K562 (cell line): ENCODE measurements at regions not wholly inside any gene's neighbourhood (a gene's known extent, or its start where the extent isn't known, plus 50 kb on each side); places are given as distances from the start of the nearest gene placed in this dataset.

Experiments used
- ATAC-seq: fragments of 200-7000 bp; cut with Tn5 transposase; 3 replicates; pipeline ENCODE4 v1.9.1; 2020; ENCODE audit warnings: moderate library complexity
- BruUV-seq: library from RNA; stranded (reverse); fragments of 400-500 nt; replicated peaks from 2 replicates; lab custom pipeline; 2021; lab: Mats Ljungman, UMichigan
- CTCF ChIA-PET: fragments of 300-600 bp; formaldehyde crosslinking; extraction: SDS; loops from one replicate; lab custom pipeline; 2021; ENCODE audit warnings: low intra/inter-chr PET ratio; lab: Yijun Ruan, JAX
- POLR2A ChIA-PET: fragments of 300-600, 350-650 bp; sonication (Branson Sonifier 250); formaldehyde crosslinking; extraction: SDS; loops from one replicate; lab custom pipeline; 2021; ENCODE audit warnings: antibody characterized with exemption, inconsistent platforms; lab: Yijun Ruan, JAX
- DNase-seq, 4 experiments: peaks; one replicate each; pipeline versions ENCODE4 v3.0.0 to v3.0.0-alpha.2; 2011 to 2018; ENCODE audit warnings: low spot score in 3 of 4, mixed read lengths in 3 of 4; ENCODE audit errors: extremely low read depth in 1 of 4
- FAIRE-seq: peaks from 2 replicates; lab custom pipeline; 2011; peaks lifted over from hg19 to GRCh38; lab: Jason Lieb, UNC
- H2AFZ ChIP-seq: 2 replicates; pipeline ENCODE4 v1.6.0; 2011; ENCODE audit warnings: low read depth, low read length, control low read depth, inconsistent platforms
- H3K27ac ChIP-seq: fragments of 200-600 bp; 3 replicates; pipeline ENCODE4 v1.8.0; 2011; ENCODE audit warnings: low read depth, mild to moderate bottlenecking, control low read depth, inconsistent platforms, low read length, moderate library complexity, mixed read lengths; ENCODE audit errors: extremely low read depth
- H3K27me3 ChIP-seq, 2 experiments: fragments of 300-600 bp in 1 of 2; 2 replicates in 1 of 2; 3 replicates in 1 of 2; pipeline versions ENCODE4 v1.6.0 to v1.8.0; 2011; ENCODE audit warnings: inconsistent platforms in 2 of 2, low read length in 2 of 2, mild to moderate bottlenecking in 1 of 2, mixed read lengths in 1 of 2, moderate library complexity in 1 of 2; ENCODE audit not compliant: control insufficient read depth in 2 of 2, insufficient read depth in 2 of 2
- H3K36me3 ChIP-seq: fragments of 300-600 bp; 3 replicates; pipeline ENCODE4 v1.8.0; 2011; ENCODE audit warnings: mild to moderate bottlenecking, low read length, inconsistent platforms; ENCODE audit not compliant: control insufficient read depth, insufficient read depth
- H3K4me1 ChIP-seq, 2 experiments: fragments of 200-600 bp in 1 of 2; replicated peaks in 1 of 2; 2 replicates in 1 of 2; 3 replicates in 1 of 2; pipeline versions ENCODE4 v1.5.1 to v1.8.0; 2011; ENCODE audit warnings: inconsistent platforms in 2 of 2, low read length in 2 of 2, mild to moderate bottlenecking in 1 of 2, mixed read lengths in 1 of 2, moderate library complexity in 1 of 2; ENCODE audit not compliant: control insufficient read depth in 2 of 2, insufficient read depth in 2 of 2
- H3K4me2 ChIP-seq: 2 replicates; pipeline ENCODE4 v1.6.1; 2011; ENCODE audit warnings: low read length, control low read depth, inconsistent platforms, mixed read lengths; ENCODE audit not compliant: insufficient read depth
- H3K4me3 ChIP-seq: fragments of 200-600 bp; sonication (generic), shearing (Covaris generic); 2 replicates; pipeline ENCODE4 v1.5.1; 2016; ENCODE audit warnings: control low read depth, inconsistent platforms
- H3K79me2 ChIP-seq: fragments of 200-600 bp; 3 replicates; pipeline ENCODE4 v1.8.0; 2011; ENCODE audit warnings: low read length, inconsistent platforms; ENCODE audit not compliant: control insufficient read depth, insufficient read depth
- H3K9ac ChIP-seq, 2 experiments: 2 replicates each; pipeline versions ENCODE4 v1.6.0 to v1.6.1; 2011; ENCODE audit warnings: low read depth in 2 of 2, low read length in 2 of 2, control low read depth in 1 of 2, inconsistent platforms in 1 of 2, mild to moderate bottlenecking in 1 of 2, mixed read lengths in 1 of 2; ENCODE audit not compliant: insufficient read depth in 1 of 2
- H3K9me1 ChIP-seq: one replicate; pipeline ENCODE4 v1.6.0; 2011; ENCODE audit warnings: inconsistent platforms, mild to moderate bottlenecking, low read length, moderate library complexity; ENCODE audit not compliant: control insufficient read depth, insufficient read depth
- H3K9me3 ChIP-seq: replicated peaks from 2 replicates; pipeline ENCODE4 v1.5.1; 2011; ENCODE audit warnings: low read depth, low read length, inconsistent platforms; ENCODE audit not compliant: control insufficient read depth, insufficient read depth
- H4K20me1 ChIP-seq: replicated peaks from 2 replicates; pipeline ENCODE4 v1.6.1; 2011; ENCODE audit warnings: low read length, inconsistent platforms, mixed read lengths; ENCODE audit not compliant: control insufficient read depth, insufficient read depth
- DDX20 ChIP-seq: fragments of 450-650 bp; IDR thresholded peaks from 2 replicates; pipeline ENCODE4 v1.6.1; 2016; ENCODE audit warnings: missing genetic modification characterization, low read depth, mild to moderate bottlenecking, missing compliant biosample characterization, moderate library complexity
- FOXJ2 ChIP-seq: fragments of 200-800 bp; sonication (Bioruptor generic); IDR thresholded peaks from 2 replicates; pipeline ENCODE4 v1.6.1; 2016; ENCODE audit warnings: missing genetic modification characterization, missing compliant biosample characterization
- HOXB6 ChIP-seq: fragments of 250-450 bp; sonication (Bioruptor Pico); IDR thresholded peaks from 2 replicates; pipeline ENCODE4 v1.5.1; 2022; ENCODE audit warnings: mild to moderate bottlenecking, borderline replicate concordance
- RFX5 ChIP-seq: IDR thresholded peaks from 2 replicates; pipeline ENCODE4 v1.6.1; 2011; ENCODE audit warnings: low read depth, mild to moderate bottlenecking, improper control_type of control experiment, low read length
- SRSF1 ChIP-seq: fragments of 200-400 bp; formaldehyde crosslinking; IDR thresholded peaks from 2 replicates; pipeline ENCODE4 v1.6.1; 2017; ENCODE audit warnings: mild to moderate bottlenecking, low read depth, low read length, moderate library complexity
- TAF9B ChIP-seq: fragments of 450-650 bp; IDR thresholded peaks from 2 replicates; pipeline ENCODE4 v1.6.1; 2018; ENCODE audit warnings: mild to moderate bottlenecking; ENCODE audit not compliant: partially characterized antibody
- ZHX1 ChIP-seq: fragments of 150-350 bp; conservative IDR thresholded peaks from 2 replicates; pipeline ENCODE4 v1.6.1; 2014; ENCODE audit warnings: low read length
- in situ Hi-C: fragments of 300-500 bp; cut with MboI; formaldehyde crosslinking; loops from 4 replicates; pipeline ENCODE4 v1.15.0; 2018; ENCODE audit warnings: inconsistent platforms, mixed read lengths
- intact Hi-C: fragments of 100-400 bp; cut with micrococcal nuclease; formaldehyde crosslinking; loops from 2 replicates; pipeline ENCODE4 v1.14.2; 2022
- TF ChIP-seq, protein P1 (sequence below): fragments of 250-450 bp; sonication (Bioruptor Pico); IDR thresholded peaks from 2 replicates; pipeline ENCODE4 v1.4.0; 2020; ENCODE audit warnings: borderline replicate concordance
- TF ChIP-seq, protein P2 (sequence below): fragments of 450-650 bp; IDR thresholded peaks from 2 replicates; pipeline ENCODE4 v1.6.1; 2016; ENCODE audit warnings: low read depth, mild to moderate bottlenecking, moderate library complexity
- TF ChIP-seq, protein P3 (sequence below): fragments of 250-450 bp; sonication (Bioruptor Pico); IDR thresholded peaks from 2 replicates; pipeline ENCODE4 v1.5.0; 2022; ENCODE audit warnings: mild to moderate bottlenecking

DNA sequence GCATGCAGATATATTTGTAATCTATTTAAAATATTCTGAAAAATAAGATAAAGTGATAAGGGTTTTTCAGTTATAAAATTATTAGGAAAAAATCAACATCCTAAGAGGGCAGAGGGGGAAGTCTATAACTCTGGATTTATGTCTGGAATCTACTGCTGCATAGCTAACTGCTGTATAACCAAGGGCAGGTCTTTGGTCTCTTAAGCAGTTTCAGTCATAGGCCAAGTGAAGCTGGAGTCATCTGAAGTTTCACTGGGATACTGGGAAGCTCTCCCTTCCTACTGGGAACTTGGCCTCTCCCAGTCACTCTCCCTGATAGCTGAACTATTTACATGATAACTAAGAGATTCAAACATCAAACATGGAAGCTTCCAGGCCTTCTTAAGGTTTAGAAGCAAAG, 1409.9 kb upstream of the PCDH7 start:
- Histone ChIP-seq H3K9me3 (no peaks in the 10 kb centered on the region; the same call in 1 of the 2 replicates), H3K4me2 (no peak overlapping the region), H3K27me3 (no peaks in the 10 kb centered on the region), H3K79me2 (no peaks in the 10 kb centered on the region), H3K9ac (no peak overlapping the region), H2AFZ (no peak overlapping the region), H3K36me3 (no peaks in the 10 kb centered on the region), H3K4me3 (no peak overlapping the region), H4K20me1 (no peaks in the 10 kb centered on the region), H3K4me1 (no peaks in the 10 kb centered on the region), H3K9me1 (no peaks in the 10 kb centered on the region), H3K27ac (no peak overlapping the region)
- no TSS peak for BruUV-seq
- intact Hi-C loops: no loop called here
- DNase-seq: no peak
- no peak for ATAC-seq
- in situ Hi-C loops: no loop called here
- CTCF ChIA-PET: no interaction called here
- no peak for FAIRE-seq
- POLR2A ChIA-PET: no interaction called here
- TF ChIP-seq ZHX1 (no peak), DDX20 (tag) (no peak), TAF9B (no peak), SRSF1 (no peak), FOXJ2 (tag) (no peak), HOXB6 (no peak), RFX5 (no peak)
- TF ChIP-seq, protein P1, sequence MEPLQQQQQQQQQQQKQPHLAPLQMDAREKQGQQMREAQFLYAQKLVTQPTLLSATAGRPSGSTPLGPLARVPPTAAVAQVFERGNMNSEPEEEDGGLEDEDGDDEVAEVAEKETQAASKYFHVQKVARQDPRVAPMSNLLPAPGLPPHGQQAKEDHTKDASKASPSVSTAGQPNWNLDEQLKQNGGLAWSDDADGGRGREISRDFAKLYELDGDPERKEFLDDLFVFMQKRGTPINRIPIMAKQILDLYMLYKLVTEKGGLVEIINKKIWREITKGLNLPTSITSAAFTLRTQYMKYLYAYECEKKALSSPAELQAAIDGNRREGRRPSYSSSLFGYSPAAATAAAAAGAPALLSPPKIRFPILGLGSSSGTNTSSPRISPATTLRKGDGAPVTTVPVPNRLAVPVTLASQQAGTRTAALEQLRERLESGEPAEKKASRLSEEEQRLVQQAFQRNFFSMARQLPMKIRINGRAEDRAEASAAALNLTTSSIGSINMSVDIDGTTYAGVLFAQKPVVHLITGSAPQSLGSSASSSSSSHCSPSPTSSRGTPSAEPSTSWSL (CRISPR knock-in tag): no peak
- TF ChIP-seq, protein P2, sequence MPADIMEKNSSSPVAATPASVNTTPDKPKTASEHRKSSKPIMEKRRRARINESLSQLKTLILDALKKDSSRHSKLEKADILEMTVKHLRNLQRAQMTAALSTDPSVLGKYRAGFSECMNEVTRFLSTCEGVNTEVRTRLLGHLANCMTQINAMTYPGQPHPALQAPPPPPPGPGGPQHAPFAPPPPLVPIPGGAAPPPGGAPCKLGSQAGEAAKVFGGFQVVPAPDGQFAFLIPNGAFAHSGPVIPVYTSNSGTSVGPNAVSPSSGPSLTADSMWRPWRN: no peak
- TF ChIP-seq, protein P3, sequence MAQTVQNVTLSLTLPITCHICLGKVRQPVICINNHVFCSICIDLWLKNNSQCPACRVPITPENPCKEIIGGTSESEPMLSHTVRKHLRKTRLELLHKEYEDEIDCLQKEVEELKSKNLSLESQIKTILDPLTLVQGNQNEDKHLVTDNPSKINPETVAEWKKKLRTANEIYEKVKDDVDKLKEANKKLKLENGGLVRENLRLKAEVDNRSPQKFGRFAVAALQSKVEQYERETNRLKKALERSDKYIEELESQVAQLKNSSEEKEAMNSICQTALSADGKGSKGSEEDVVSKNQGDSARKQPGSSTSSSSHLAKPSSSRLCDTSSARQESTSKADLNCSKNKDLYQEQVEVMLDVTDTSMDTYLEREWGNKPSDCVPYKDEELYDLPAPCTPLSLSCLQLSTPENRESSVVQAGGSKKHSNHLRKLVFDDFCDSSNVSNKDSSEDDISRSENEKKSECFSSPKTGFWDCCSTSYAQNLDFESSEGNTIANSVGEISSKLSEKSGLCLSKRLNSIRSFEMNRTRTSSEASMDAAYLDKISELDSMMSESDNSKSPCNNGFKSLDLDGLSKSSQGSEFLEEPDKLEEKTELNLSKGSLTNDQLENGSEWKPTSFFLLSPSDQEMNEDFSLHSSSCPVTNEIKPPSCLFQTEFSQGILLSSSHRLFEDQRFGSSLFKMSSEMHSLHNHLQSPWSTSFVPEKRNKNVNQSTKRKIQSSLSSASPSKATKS: no peak
